Renal pelvis (tissue), 1 donor: ENCODE measurements at regions not wholly inside any gene's neighbourhood (a gene's known extent, or its start where the extent isn't known, plus 50 kb on each side); places are given as distances from the start of the nearest gene placed in this dataset.
"Not testable (repeated sequence)": the region's sequence is repeated elsewhere in the genome, so short reads cannot be mapped to it uniquely, and the experiment has no call there.

ENCODE experiments used
- DNase-seq: peaks from one replicate; pipeline ENCODE4 v3.0.0-alpha.2; 2013

DNA sequence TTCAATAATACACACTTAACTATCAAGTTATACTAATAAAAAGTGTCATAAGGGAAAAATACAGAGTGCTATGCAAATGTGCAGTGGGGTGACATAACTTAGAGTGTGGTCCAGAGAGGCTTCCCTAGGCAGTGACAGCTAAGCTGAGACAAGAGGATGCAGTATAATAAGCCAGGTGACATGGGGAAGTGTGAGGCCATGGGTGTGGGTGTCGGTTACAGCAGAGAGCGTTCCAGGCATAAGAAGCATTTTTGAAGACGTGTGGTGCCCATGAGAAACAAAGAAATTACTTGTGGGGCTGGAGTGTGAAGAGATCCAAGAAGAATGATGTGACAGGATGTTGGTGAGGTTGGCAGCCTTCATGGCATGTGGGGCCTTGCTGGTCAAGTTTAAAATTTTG, 78.1 kb upstream of the PICALM start:
- DNase-seq: no peak

DNA sequence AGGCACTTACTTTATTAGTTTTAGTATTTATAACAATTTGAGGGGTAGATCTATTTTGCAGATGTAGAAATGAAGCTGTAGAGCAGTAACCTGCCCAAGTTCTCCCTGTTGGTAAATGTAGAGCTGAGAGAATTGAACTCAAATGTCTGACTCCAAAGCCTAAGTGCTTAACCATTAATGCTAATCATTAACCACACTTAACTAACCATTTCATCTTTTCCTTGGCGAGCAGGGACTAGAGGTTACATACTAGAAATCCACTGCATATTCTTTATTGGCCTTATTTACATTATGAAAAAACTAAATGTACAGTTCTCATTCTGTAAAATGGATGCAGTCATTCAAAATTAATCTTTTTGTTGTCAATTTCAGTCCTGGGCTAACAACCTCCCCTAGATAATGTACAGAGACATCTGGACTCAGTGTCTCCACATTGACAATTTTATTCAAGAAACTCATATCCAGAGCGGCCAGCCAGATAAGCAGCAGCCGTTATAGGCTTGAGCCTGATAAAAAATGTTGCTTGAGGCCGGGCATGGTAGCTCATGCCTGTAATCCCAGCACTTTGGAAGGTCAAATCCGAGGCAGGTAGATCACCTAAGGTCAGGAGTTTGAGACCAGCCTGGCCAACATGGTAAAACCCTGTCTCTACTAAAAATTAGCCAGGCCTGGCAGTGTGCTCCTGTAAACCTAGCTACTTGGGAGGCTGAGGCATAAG, 76.7 kb upstream of the PICALM start:
- peak; percentile 63 for DNase-seq

GRCh38 chr11:86144846-86145245, 76.0 kb upstream of the PICALM start:
- no peak for DNase-seq

- not testable (repeated sequence) for DNase-seq
Observed at GRCh38 chr11:86144087-86144486, 75.2 kb upstream of the PICALM start.

GRCh38 chr11:86143087-86144030, 74.5 kb upstream of the PICALM start:
- DNase-seq: no peak

DNA sequence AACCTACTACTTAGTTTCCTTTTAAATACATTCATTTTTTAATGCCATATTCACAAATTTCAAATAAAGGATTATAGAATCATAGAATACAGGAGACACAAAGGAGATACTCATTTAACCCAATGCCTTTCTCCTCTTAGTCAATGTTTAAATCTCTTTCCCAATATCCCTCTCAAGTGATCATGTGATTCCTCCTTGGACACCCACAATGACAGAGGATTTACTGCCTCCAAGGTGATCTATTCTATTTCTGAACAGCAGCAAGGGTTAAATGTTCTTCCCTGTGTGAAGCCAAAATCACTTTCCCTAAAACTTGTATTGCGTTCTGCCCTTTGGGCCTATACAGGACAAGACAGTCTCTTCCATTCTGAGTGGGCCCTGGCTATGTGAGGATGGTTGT, 73.3 kb upstream of the PICALM start:
- DNase-seq: no peak

DNA sequence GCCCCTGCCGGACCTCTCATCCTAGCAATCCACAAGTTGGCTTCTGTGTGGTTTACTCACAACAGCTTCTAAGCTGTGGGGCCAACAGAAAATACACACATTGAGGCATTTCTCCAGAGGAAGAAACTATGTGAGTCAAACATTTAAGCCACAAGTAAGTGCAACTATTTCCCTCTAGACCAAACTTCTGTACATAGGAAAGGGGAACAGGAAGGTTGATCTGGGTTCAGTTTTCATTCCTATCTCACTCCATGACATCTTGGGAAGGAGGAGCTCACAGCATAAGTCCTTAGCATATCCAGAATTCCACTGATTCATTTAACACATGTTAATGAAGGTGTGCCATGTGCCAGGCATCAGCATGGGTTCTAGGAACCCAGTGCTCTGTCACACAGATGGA, 72.8 kb upstream of the PICALM start:
- DNase-seq: no peak

DNA sequence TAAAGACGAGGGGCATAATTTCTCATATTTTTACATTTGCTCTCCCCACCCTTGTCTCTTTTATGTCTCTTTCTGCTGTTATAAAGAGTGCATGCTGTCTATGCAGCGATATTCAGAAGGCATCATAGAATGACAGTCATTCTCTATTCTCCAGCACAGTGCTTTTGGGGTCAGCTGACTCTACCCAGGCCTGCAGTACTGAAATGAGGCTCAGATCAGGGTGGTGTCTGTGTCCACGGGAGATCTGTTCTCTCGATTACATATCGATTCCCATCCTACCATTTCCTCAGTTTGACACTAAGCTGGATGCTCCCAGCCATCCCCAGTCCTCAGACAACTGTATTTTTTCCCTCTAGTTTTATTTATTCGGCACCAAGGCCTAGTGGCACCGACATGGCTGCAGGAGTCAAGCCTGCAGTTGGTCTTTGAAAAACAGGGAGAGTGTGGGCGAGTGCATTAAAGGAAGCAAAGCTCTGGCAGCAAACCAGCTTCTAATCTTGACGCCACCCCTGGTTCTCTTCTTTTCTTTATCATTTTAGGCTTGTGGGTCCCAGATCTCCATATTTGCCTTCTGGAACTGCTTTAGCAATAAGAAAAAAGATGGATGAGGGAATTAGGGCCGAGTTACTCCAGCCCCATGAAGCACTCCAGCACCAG, 71.6 kb upstream of the PICALM start:
- no peak for DNase-seq

- DNase-seq: no peak
Observed at GRCh38 chr11:86138958-86139357, 70.1 kb upstream of the PICALM start.

GRCh38 chr11:86136538-86136937, 67.7 kb upstream of the PICALM start:
- no peak for DNase-seq

GRCh38 chr11:86135319-86135714, 66.4 kb upstream of the PICALM start:
- no peak for DNase-seq

DNA sequence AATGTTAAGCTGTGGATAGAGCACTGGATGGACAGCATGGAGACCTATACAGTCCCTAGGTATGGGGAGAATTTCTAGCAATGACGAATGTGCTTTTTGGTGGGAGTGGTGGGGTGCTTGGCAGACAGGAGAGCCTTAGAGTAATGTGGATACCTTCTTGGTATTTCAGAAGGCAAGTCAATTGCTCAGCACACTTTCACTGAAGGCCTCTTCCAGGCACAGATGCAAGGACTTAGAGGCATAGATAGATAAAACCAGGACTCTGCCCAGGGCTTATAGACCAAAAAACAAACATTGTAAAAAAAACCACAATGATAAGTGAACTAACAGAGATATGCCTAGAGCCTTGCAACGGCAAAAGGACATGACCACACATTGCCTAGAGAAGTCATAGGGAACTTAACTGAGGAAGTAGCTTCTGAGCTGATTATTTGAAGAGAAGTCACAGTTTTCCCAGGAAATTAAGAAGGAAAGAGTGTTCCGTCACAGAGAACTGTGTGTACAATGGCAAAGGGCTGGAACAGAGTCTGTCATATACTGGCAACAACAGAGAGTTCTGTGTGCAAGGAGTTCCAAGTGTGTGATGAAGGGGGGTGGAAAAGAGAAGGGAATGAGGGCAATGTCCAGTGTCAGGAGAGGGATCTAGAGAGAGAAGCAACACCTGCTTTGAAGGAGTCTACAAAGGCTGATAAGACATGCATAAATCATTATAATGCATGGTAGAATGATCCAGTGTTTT, 65.9 kb upstream of the PICALM start:
- DNase-seq: no peak

GRCh38 chr11:86132667-86133249, 63.9 kb upstream of the PICALM start:
- DNase-seq: no peak

DNA sequence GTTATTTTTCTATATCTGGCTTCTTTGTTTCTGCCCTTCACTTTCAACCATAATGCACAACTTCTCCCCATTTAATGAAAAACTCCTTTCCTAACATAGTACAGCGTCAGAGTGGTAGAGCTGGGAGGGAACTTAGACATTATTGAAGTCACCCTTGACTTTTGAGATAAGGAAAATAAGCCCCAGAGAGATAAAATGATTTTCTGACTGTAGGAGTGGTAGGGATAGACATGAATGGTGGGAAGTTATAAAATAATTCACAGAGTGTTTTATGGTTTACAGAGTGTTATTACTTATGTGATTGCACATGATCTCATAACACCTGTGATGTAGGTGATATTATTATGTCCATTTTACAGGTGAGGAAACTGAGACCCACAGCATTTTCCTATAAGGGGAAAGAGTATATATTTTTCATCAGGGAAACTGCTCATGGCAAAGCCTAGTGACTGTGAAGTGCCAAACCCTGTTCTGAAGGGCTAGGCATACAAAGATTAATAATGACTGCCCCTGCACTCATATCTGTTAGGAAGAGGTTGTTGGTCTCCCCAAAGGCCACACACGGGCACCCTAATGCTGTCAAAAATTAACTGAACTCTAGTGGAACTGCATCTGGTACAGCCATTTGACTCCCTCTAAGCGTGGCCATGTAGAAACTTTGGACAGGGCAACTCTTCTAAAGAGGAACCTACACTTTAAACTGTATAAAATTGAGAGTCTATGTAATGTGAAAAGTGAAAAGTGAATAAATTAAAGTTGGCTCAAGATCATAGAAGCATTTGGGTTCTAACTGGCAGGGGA, 61.1 kb upstream of the PICALM start:
- no peak for DNase-seq

- no peak for DNase-seq
Observed at GRCh38 chr11:86128914-86129313, 60.0 kb upstream of the PICALM start.

DNA sequence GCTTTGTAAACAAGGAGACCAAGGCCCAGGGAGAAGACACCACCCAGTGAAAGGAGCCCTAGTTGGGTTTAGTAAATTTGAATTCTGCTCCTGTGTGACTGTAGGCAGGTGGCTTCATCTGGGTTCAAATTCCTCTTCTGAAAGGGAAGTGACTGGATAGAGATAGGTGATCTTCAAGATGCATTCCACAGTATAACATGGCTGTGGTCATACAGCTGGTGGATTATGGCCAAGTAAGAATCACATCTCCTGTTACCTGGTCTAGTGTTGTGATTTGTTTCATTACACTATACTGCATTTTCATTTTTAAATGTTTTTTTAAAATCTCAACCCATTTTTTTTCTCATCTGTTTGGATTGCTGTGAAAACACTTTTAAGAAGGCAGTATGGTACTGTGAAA, 58.0 kb upstream of the PICALM start:
- no peak for DNase-seq

- no peak for DNase-seq
Observed at GRCh38 chr11:86124251-86125233, 55.7 kb upstream of the PICALM start.

DNA sequence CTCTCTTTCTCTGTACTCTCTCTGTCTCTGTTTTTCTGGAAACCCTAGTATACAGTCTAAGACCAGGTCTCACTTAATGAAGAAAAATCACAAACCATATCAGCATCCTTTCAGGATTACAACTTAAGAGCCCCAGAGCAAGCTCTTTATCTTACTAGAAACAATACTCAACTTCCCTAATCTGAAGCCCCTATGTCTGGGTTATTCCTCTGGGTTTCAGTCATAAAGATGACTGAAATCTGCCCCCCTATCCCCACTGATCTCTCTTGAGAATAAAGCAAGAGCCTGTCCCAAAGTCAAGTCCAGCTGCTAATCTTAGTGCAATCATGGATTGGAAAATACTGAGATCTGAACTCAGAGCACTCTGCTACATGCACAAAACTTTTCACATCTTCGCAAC, 53.9 kb upstream of the PICALM start:
- DNase-seq: no peak

DNA sequence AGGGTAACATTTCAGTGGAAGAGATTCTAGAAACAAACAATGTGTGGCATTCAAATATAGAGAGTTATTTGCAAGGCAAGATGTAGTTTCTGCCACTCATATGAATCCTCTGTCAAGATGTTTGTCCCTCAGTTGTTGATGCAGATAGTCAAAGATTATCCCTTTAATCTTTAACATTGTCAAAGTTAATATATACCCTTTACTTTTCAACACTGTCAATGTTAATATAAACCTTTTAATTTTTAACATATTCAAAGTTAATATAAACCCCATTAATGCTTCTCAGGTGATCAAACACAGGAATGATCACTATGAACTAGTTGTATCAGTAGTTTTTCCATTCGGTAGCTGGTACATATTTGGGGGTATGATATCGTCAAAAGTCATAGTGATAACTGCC, 51.9 kb upstream of the PICALM start:
- DNase-seq: no peak

DNA sequence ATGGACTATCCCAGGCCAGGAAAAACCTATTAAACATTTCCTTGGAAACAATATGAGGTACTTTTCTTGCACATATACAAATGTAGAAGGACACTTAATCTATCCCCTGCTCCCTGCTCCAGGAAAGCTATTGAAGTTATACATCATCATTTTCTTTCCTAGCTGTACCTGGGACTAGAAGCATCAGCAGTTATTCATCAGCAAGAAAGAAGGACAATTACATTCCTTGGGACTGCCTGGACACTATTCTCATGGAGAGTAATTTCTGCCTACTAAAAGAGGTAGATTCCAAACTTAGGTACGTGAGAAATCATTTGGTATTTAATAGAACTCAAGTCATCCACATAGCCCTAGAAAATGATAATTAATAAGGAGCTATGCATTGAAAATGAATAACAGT, 51.0 kb upstream of the PICALM start:
- no peak for DNase-seq
